ENCODE measurements at regions not wholly inside any gene's neighbourhood (a gene's known extent, or its start where the extent isn't known, plus 50 kb on each side); places are given as distances from the start of the nearest gene placed in this dataset.

DNA sequence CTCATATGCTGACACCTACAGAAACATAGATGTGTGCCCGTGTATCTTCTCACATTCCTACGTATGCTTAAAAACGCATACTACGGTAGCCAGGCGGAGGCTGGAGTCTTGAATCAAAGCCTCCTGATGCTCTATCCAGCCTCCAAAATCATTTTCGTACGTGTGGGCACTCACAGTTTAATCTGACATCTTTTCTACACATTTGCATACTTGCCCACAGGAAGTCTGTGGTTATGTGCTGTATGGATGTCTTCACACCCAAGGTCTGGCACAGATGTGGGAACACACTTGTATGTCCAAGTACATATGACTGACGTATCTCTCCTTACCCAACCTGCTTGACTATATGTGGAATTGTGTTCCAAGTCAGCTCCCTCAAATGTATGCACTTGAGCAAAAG, 561.8 kb upstream of the CADM1 start:
- Histone ChIP-seq H3F3A (replicated peaks; ENCODE audit: low read depth) (no peaks in the 10 kb centered on the region), H3K4me3 (no peak overlapping the region), H4K20me1 (replicated peaks; ENCODE audit: insufficient read depth) (no peaks in the 10 kb centered on the region), H3K4me1 (ENCODE audit: insufficient read depth) (no peaks in the 10 kb centered on the region), H3K27ac (ENCODE audit: low read depth) (no peak overlapping the region), H2AFZ (no peak overlapping the region), H3K79me2 (replicated peaks; ENCODE audit: insufficient read depth) (no peaks in the 10 kb centered on the region), H3K4me2 (no peak overlapping the region), H3K36me3 (ENCODE audit: insufficient read depth) (no peaks in the 10 kb centered on the region), H3K9me2 (ENCODE audit: insufficient read depth) (no peaks in the 10 kb centered on the region), H3K27me3 (ENCODE audit: insufficient read depth) (peaks cover 2% of the 10 kb centered on the region; the same call in 1 of the 2 replicates)
- Mint-ChIP-seq H3K4me3 (no peak overlapping the region), H3K27me3 (ENCODE audit: insufficient read depth, low read depth, poor library complexity) (peaks cover 21% of the 10 kb centered on the region), H3K4me1 (peaks cover 13% of the 10 kb centered on the region), H3K9me3 (no peaks in the 10 kb centered on the region), H3K27ac (no peak overlapping the region), H3K36me3 (ENCODE audit: low read depth) (no peaks in the 10 kb centered on the region)
- DNase-seq (ENCODE audit: low spot score) (no peak), ATAC-seq (no peak)
- TF ChIP-seq CREB1 (CRISPR knock-in tag; IDR thresholded peaks at IDR 0.05; ENCODE audit: low read depth) = no peak
- no peak for TF ChIP-seq NANOG (IDR thresholded peaks at IDR 0.05; ENCODE audit: borderline replicate concordance)
- TF ChIP-seq POLR2AphosphoS5 (IDR thresholded peaks at IDR 0.05; ENCODE audit: low read depth) = no peak
- TF ChIP-seq ZNF114 (CRISPR knock-in tag; IDR thresholded peaks at IDR 0.05) = no peak
- TF ChIP-seq EZH2phosphoT487 (IDR thresholded peaks at IDR 0.05; ENCODE audit: unreplicated experiment) = no peak
- TF ChIP-seq STAT1 (IDR thresholded peaks at IDR 0.05; ENCODE audit: unreplicated experiment) = no peak
- TF ChIP-seq, protein P1, sequence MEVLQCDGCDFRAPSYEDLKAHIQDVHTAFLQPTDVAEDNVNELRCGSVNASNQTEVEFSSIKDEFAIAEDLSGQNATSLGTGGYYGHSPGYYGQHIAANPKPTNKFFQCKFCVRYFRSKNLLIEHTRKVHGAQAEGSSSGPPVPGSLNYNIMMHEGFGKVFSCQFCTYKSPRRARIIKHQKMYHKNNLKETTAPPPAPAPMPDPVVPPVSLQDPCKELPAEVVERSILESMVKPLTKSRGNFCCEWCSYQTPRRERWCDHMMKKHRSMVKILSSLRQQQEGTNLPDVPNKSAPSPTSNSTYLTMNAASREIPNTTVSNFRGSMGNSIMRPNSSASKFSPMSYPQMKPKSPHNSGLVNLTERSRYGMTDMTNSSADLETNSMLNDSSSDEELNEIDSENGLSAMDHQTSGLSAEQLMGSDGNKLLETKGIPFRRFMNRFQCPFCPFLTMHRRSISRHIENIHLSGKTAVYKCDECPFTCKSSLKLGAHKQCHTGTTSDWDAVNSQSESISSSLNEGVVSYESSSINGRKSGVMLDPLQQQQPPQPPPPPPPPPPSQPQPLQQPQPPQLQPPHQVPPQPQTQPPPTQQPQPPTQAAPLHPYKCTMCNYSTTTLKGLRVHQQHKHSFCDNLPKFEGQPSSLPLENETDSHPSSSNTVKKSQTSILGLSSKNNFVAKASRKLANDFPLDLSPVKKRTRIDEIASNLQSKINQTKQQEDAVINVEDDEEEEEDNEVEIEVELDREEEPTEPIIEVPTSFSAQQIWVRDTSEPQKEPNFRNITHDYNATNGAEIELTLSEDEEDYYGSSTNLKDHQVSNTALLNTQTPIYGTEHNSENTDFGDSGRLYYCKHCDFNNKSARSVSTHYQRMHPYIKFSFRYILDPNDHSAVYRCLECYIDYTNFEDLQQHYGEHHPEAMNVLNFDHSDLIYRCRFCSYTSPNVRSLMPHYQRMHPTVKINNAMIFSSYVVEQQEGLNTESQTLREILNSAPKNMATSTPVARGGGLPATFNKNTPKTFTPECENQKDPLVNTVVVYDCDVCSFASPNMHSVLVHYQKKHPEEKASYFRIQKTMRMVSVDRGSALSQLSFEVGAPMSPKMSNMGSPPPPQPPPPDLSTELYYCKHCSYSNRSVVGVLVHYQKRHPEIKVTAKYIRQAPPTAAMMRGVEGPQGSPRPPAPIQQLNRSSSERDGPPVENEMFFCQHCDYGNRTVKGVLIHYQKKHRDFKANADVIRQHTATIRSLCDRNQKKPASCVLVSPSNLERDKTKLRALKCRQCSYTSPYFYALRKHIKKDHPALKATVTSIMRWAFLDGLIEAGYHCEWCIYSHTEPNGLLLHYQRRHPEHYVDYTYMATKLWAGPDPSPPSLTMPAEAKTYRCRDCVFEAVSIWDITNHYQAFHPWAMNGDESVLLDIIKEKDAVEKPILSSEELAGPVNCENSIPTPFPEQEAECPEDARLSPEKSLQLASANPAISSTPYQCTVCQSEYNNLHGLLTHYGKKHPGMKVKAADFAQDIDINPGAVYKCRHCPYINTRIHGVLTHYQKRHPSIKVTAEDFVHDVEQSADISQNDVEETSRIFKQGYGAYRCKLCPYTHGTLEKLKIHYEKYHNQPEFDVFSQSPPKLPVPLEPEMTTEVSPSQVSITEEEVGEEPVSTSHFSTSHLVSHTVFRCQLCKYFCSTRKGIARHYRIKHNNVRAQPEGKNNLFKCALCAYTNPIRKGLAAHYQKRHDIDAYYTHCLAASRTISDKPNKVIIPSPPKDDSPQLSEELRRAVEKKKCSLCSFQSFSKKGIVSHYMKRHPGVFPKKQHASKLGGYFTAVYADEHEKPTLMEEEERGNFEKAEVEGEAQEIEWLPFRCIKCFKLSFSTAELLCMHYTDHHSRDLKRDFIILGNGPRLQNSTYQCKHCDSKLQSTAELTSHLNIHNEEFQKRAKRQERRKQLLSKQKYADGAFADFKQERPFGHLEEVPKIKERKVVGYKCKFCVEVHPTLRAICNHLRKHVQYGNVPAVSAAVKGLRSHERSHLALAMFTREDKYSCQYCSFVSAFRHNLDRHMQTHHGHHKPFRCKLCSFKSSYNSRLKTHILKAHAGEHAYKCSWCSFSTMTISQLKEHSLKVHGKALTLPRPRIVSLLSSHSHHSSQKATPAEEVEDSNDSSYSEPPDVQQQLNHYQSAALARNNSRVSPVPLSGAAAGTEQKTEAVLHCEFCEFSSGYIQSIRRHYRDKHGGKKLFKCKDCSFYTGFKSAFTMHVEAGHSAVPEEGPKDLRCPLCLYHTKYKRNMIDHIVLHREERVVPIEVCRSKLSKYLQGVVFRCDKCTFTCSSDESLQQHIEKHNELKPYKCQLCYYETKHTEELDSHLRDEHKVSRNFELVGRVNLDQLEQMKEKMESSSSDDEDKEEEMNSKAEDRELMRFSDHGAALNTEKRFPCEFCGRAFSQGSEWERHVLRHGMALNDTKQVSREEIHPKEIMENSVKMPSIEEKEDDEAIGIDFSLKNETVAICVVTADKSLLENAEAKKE (CRISPR knock-in tag; IDR thresholded peaks at IDR 0.05) = no peak
- TF ChIP-seq JUNB (IDR thresholded peaks at IDR 0.05; ENCODE audit: unreplicated experiment) = no peak
- no peak for TF ChIP-seq EZH2 (IDR thresholded peaks at IDR 0.05; ENCODE audit: low read depth, unreplicated experiment)
- TF ChIP-seq, protein P2, sequence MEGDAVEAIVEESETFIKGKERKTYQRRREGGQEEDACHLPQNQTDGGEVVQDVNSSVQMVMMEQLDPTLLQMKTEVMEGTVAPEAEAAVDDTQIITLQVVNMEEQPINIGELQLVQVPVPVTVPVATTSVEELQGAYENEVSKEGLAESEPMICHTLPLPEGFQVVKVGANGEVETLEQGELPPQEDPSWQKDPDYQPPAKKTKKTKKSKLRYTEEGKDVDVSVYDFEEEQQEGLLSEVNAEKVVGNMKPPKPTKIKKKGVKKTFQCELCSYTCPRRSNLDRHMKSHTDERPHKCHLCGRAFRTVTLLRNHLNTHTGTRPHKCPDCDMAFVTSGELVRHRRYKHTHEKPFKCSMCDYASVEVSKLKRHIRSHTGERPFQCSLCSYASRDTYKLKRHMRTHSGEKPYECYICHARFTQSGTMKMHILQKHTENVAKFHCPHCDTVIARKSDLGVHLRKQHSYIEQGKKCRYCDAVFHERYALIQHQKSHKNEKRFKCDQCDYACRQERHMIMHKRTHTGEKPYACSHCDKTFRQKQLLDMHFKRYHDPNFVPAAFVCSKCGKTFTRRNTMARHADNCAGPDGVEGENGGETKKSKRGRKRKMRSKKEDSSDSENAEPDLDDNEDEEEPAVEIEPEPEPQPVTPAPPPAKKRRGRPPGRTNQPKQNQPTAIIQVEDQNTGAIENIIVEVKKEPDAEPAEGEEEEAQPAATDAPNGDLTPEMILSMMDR (conservative IDR thresholded peaks at IDR 0.05; ENCODE audit: low read depth in 2 of 2) = no peak
- TF ChIP-seq REST (IDR thresholded peaks at IDR 0.05; ENCODE audit: unreplicated experiment) = no peak
- TF ChIP-seq ZNF331 (CRISPR knock-in tag; IDR thresholded peaks at IDR 0.05; ENCODE audit: low read depth) = no peak
- TF ChIP-seq, protein P3, sequence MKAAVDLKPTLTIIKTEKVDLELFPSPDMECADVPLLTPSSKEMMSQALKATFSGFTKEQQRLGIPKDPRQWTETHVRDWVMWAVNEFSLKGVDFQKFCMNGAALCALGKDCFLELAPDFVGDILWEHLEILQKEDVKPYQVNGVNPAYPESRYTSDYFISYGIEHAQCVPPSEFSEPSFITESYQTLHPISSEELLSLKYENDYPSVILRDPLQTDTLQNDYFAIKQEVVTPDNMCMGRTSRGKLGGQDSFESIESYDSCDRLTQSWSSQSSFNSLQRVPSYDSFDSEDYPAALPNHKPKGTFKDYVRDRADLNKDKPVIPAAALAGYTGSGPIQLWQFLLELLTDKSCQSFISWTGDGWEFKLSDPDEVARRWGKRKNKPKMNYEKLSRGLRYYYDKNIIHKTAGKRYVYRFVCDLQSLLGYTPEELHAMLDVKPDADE (IDR thresholded peaks at IDR 0.05) = no peak
